ENCODE measurements at regions not wholly inside any gene's neighbourhood (a gene's known extent, or its start where the extent isn't known, plus 50 kb on each side); places are given as distances from the start of the nearest gene placed in this dataset.

DNA sequence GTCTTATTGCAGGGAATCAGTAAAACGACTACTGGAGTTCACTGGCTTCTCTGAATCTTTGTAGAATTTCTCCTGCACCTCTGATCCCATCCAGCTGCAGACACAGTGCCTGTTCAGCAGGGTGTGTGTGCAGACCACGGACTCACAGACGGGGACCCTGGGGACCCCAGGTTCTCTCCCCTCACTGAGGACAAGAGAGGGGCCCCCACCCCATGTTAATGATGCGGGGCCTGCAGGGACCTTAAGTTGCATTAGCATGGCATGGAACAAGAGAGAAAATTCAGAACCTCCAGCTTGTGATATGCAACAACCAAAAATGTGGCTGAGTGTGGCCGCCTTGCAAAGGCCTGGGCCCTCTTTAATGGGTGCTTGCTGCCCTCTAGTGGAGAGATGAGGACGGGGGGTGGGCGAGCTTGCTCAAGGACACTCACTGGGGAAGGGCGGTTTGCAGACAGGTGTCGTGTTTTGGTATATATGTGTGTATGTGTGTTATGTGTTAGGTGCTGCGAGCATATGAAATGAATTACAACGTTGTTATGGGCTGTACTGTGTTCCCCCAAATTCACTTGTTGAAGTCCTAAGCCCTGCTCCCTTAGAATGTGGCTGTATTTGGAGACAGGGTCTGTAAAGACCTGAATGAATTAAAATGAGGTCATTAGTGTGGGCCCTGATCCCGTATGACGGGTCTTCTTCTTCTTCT lies 84.4 kb upstream of the SEPTIN5 start:
- Histone ChIP-seq H3K36me3 (no peaks in the 10 kb centered on the region), H3K9me3 (no peaks in the 10 kb centered on the region), H3K27ac (no peak overlapping the region), H3K4me3 (replicated peaks in 1 of 3) (no peak overlapping the region), H3K4me1 (no peaks in the 10 kb centered on the region), H3K27me3 (no peaks in the 10 kb centered on the region)
- intact Hi-C loops (cut with DNase I) = loop anchor here (5.0 to 10.0 kb wide), 3 partner anchors 133 to 485 kb away; partner anchors contain the start of gene ESS2
- peak; percentile 83 to 86 for DNase-seq
- TF ChIP-seq POLR2A (IDR thresholded peaks at IDR 0.05) = no peak
- TF ChIP-seq, protein P1, sequence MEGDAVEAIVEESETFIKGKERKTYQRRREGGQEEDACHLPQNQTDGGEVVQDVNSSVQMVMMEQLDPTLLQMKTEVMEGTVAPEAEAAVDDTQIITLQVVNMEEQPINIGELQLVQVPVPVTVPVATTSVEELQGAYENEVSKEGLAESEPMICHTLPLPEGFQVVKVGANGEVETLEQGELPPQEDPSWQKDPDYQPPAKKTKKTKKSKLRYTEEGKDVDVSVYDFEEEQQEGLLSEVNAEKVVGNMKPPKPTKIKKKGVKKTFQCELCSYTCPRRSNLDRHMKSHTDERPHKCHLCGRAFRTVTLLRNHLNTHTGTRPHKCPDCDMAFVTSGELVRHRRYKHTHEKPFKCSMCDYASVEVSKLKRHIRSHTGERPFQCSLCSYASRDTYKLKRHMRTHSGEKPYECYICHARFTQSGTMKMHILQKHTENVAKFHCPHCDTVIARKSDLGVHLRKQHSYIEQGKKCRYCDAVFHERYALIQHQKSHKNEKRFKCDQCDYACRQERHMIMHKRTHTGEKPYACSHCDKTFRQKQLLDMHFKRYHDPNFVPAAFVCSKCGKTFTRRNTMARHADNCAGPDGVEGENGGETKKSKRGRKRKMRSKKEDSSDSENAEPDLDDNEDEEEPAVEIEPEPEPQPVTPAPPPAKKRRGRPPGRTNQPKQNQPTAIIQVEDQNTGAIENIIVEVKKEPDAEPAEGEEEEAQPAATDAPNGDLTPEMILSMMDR (IDR thresholded peaks at IDR 0.05) = peak; percentile 40 to 94 (median 89)
- WGBS, 2 donors = 16 to 18% methylated on average over 12 to 13 of the region's 13 CpGs

DNA sequence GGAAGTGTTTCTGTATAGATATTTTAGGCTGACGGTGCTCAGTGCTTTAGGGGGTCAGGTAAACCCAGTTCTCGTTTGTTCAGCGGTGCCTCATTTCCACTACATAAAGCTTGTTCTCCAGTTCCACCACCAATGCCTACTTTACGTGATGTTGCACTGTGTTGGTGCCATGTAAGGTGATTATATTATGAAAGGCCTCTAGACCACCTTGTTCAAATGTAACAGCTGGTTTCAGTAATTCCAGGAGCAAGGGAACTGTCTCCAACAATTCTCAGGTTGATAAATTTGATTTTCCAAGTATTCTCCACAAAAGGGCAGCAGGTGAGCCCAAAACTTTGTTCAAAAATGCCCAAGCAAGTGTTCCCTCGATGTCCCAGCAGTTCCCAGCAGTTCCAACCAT lies 83.7 kb upstream of the SEPTIN5 start:
- TF ChIP-seq, protein P1 (IDR thresholded peaks at IDR 0.05) = no peak
- no peak for TF ChIP-seq POLR2A (IDR thresholded peaks at IDR 0.05)
- Histone ChIP-seq H3K9me3 (no peaks in the 10 kb centered on the region), H3K27ac (no peak overlapping the region), H3K4me3 (replicated peaks in 1 of 3) (no peak overlapping the region), H3K27me3 (no peaks in the 10 kb centered on the region), H3K36me3 (no peaks in the 10 kb centered on the region), H3K4me1 (no peaks in the 10 kb centered on the region)
- intact Hi-C loops (cut with DNase I) = loop anchor here (5.0 to 10.0 kb wide), 2 partner anchors 133 to 326 kb away; no protein-coding TSS in a partner anchor
- WGBS, 2 donors = 83 to 87% methylated on average over 5 of the region's 5 CpGs
- no peak for DNase-seq

DNA sequence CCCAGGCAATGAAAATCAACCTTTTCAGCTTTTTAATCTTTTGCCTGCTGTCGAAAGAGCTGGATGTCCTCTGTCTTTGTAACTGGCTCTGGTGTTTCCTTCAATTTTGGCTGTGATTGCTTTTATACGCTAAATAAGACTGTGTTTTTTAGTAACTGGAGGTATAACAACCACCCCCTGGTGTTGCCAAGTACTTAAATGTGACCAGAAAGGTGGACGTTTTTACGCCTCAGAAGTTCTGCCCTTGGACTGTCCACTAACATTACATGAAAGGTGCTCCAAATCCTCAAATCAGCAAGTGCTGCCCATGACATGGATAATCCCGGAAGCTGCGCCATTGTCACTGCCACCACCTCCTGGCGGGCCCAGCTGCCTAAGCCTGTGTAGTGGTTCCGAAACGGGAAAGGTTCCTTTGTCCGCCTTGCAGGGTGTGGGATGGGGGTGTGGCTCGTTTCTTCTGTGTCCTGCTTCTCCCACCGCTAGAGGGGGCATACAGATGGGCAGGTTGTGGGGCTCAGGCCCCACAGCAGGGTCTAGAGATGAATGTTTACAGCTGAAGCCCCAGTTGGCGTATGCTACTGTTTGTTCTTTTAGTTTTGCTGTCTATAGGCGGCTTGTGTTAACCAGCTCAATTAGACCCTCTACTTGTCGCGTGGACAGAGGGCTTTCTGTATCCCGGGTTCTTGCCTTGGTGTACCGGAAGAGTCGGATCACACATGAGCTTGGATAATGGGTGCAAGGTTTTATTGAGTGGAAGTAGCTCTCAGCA lies 82.2 kb upstream of the SEPTIN5 start:
- Histone ChIP-seq H3K36me3 (no peaks in the 10 kb centered on the region), H3K9me3 (no peaks in the 10 kb centered on the region), H3K27me3 (no peaks in the 10 kb centered on the region), H3K4me1 (no peaks in the 10 kb centered on the region), H3K27ac (no peak overlapping the region), H3K4me3 (replicated peaks in 1 of 3) (no peak overlapping the region)
- DNase-seq = no peak
- intact Hi-C loops (cut with DNase I) = loop anchor here (5.0 to 10.0 kb wide), 2 partner anchors 135 to 327 kb away; no protein-coding TSS in a partner anchor
- WGBS, 2 donors = 53 to 61% methylated on average over 14 to 19 of the region's 19 CpGs
- TF ChIP-seq, protein P1 (IDR thresholded peaks at IDR 0.05) = peak in 1 of 6 experiments; percentile 18
- no peak for TF ChIP-seq POLR2A (IDR thresholded peaks at IDR 0.05)

GRCh38 chr22:19632668-19633148 lies 81.6 kb upstream of the SEPTIN5 start:
- no peak overlapping the region for H3K4me3 ChIP-seq (replicated peaks in 1 of 3)
- no peaks in the 10 kb centered on the region for H3K9me3 ChIP-seq
- DNase-seq = no peak
- H3K4me1 ChIP-seq = no peaks in the 10 kb centered on the region
- TF ChIP-seq POLR2A (IDR thresholded peaks at IDR 0.05) = no peak
- TF ChIP-seq, protein P1 (IDR thresholded peaks at IDR 0.05) = no peak
- intact Hi-C loops (cut with DNase I) = loop anchor here (5.0 to 10.0 kb wide), 2 partner anchors 135 to 328 kb away; no protein-coding TSS in a partner anchor
- no peak overlapping the region for H3K27ac ChIP-seq
- no peaks in the 10 kb centered on the region for H3K27me3 ChIP-seq
- no peaks in the 10 kb centered on the region for H3K36me3 ChIP-seq
- WGBS, 2 donors = 83 to 94% methylated on average over 16 to 17 of the region's 17 CpGs

Measured in thyroid gland (tissue), 4 donors.